ENCODE measurements at regions not wholly inside any gene's neighbourhood (a gene's known extent, or its start where the extent isn't known, plus 50 kb on each side); places are given as distances from the start of the nearest gene placed in this dataset.

GRCh38 chr2:71932037-71932779 lies 215.5 kb downstream of the CYP26B1 start:
- H3K4me3 Mint-ChIP-seq = no peak overlapping the region
- no peaks in the 10 kb centered on the region for H3K4me1 Mint-ChIP-seq
- peak overlapping the region in 1 of 6 donors; percentile 32 for H3K27ac Mint-ChIP-seq

DNA sequence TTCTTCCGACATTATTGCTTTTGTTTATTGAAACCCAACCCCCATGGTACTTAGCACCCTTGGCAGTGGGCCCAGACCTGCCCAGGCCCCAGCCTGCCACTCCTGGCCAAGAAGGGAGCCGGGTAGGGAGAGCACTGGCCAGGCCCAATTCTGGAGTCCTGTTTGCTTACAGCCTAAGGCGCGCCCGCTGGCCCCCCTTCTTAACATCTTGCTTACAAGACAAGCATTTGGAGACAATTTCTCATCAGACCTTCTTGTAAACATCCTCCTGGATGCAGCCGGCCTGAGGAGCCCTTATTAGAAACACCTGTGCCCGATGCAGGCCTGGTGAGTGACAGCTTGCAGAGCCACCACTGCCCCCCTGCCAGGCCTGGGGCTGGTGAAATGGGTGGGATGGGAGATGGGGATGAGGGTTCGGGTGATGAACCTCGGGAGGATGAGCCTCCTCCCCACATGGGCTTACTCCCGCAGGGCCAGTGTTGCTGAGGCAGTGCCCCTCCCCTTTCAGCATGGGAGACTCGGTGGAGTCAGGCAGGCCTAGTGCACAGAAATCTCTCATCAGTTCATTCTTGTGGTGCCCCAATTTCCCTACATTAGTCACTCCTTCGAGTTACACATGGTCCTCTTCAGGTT lies 217.5 kb downstream of the CYP26B1 start:
- Mint-ChIP-seq H3K27ac (no peak overlapping the region), H3K27me3 (peaks cover 0 to 13% (median 0%) of the 10 kb centered on the region in 3 donors), H3K9me3 (peaks cover 0 to 2% (median 0%) of the 10 kb centered on the region in 7 donors), H3K36me3 (no peaks in the 10 kb centered on the region), H3K4me3 (no peak overlapping the region), H3K4me1 (no peaks in the 10 kb centered on the region)
- DNase-seq (no peak), ATAC-seq (ENCODE audit: low read depth in 2 of 2) (no peak)

More at GRCh38 chr2:71932037-71932779, 215.5 kb downstream of the CYP26B1 start:
- no peak for DNase-seq
- Mint-ChIP-seq H3K27me3 (peaks cover 0 to 13% (median 0%) of the 10 kb centered on the region in 3 donors), H3K36me3 (no peaks in the 10 kb centered on the region), H3K9me3 (peaks cover 0 to 2% (median 0%) of the 10 kb centered on the region in 7 donors)
- ATAC-seq (ENCODE audit: low read depth in 2 of 2) = no peak

GRCh38 chr2:71929482-71929772 lies 218.2 kb downstream of the CYP26B1 start:
- Mint-ChIP-seq H3K27me3 (peaks cover 0 to 13% (median 0%) of the 10 kb centered on the region in 3 donors), H3K36me3 (no peaks in the 10 kb centered on the region), H3K27ac (no peak overlapping the region), H3K4me1 (no peaks in the 10 kb centered on the region), H3K9me3 (peaks cover 0 to 2% (median 0%) of the 10 kb centered on the region in 7 donors), H3K4me3 (no peak overlapping the region)
- no peak for ATAC-seq (ENCODE audit: low read depth in 2 of 2)
- DNase-seq = no peak

- H3K4me3 Mint-ChIP-seq = no peak overlapping the region
- no peak overlapping the region for H3K27ac Mint-ChIP-seq
- no peaks in the 10 kb centered on the region for H3K4me1 Mint-ChIP-seq
- no peak for DNase-seq
- H3K27me3 Mint-ChIP-seq = peaks cover 0 to 10% (median 3%) of the 10 kb centered on the region in 3 donors
- H3K36me3 Mint-ChIP-seq = no peaks in the 10 kb centered on the region
- H3K9me3 Mint-ChIP-seq = peaks cover 0 to 3% (median 0%) of the 10 kb centered on the region in 7 donors
- ATAC-seq (ENCODE audit: low read depth in 2 of 2) = no peak
These were observed 218.8 kb downstream of the CYP26B1 start for GRCh38 chr2:71928734-71929481.

DNA sequence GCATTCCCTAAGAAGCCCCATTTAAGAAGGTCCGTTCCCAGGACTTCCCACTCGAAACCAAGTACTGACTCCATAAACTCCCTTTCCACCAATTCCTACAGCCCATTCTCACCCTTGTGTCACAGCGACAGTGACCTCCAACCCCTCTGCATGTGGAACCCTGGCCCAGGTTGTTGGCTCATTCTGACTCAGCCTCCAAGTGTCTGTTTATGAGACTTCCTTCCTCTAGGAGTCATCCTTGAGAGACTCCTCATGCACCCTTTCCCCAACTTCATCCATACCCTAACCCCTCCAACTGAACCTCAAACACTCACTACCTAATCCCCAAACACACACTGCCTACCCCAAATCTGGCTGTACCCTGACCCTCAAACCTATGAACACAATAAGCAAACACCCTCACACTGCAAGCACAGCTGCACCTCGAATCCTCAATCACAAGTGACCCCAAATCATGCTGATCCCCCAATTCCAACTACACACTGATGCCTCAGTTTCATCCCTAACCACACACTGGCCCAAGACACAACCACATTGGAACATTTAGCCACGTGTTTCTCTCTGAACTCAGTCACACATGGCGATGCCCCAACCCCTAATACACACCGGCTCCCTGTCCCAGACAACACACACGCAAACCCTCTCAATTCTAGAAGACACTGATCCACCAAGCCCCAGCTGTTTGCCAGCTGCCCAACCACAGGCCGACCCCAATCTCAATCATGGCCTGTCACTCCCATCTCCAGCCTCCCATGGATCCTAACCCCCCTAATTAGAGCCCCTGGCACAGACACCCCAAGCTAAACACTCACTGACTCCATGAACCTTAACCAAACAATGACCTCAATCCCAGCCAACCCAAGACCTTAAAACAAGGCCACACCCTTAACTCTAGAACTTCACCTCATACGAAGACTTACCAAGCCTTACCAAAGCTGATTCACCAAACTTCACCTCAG lies 219.6 kb downstream of the CYP26B1 start:
- no peaks in the 10 kb centered on the region for H3K36me3 Mint-ChIP-seq
- no peak overlapping the region for H3K27ac Mint-ChIP-seq
- H3K4me1 Mint-ChIP-seq = no peaks in the 10 kb centered on the region
- H3K4me3 Mint-ChIP-seq = no peak overlapping the region
- peaks cover 0 to 2% (median 0%) of the 10 kb centered on the region in 7 donors for H3K9me3 Mint-ChIP-seq
- peaks cover 0 to 5% (median 1%) of the 10 kb centered on the region in 3 donors for H3K27me3 Mint-ChIP-seq
- DNase-seq (no peak), ATAC-seq (ENCODE audit: low read depth in 2 of 2) (no peak)

- DNase-seq = no peak
- no peak for ATAC-seq (ENCODE audit: low read depth in 2 of 2)
- no peak overlapping the region for H3K4me3 Mint-ChIP-seq
- H3K27ac Mint-ChIP-seq = no peak overlapping the region
- H3K36me3 Mint-ChIP-seq = no peaks in the 10 kb centered on the region
- peaks cover 0 to 2% (median 0%) of the 10 kb centered on the region in 7 donors for H3K9me3 Mint-ChIP-seq
- H3K27me3 Mint-ChIP-seq = peaks cover 0 to 5% (median 0%) of the 10 kb centered on the region in 3 donors
- H3K4me1 Mint-ChIP-seq = no peaks in the 10 kb centered on the region
These were observed 220.5 kb downstream of the CYP26B1 start for GRCh38 chr2:71926876-71927756.

- DNase-seq (no peak), ATAC-seq (ENCODE audit: low read depth in 2 of 2) (no peak)
- Mint-ChIP-seq H3K27me3 (peaks cover 0 to 5% (median 0%) of the 10 kb centered on the region in 3 donors), H3K4me1 (no peaks in the 10 kb centered on the region), H3K36me3 (no peaks in the 10 kb centered on the region), H3K4me3 (no peak overlapping the region), H3K9me3 (peaks cover 0 to 2% (median 0%) of the 10 kb centered on the region in 7 donors), H3K27ac (no peak overlapping the region)
These were observed 221.6 kb downstream of the CYP26B1 start for GRCh38 chr2:71926089-71926447.

- H3K9me3 Mint-ChIP-seq = peaks cover 0 to 5% (median under 1%) of the 10 kb centered on the region in 7 donors
- no peak overlapping the region for H3K4me3 Mint-ChIP-seq
- H3K27me3 Mint-ChIP-seq = peaks cover 0 to 5% (median 0%) of the 10 kb centered on the region in 3 donors
- no peaks in the 10 kb centered on the region for H3K4me1 Mint-ChIP-seq
- DNase-seq = no peak
- H3K27ac Mint-ChIP-seq = no peak overlapping the region
- H3K36me3 Mint-ChIP-seq = no peaks in the 10 kb centered on the region
- no peak for ATAC-seq (ENCODE audit: low read depth in 2 of 2)
These were observed 222.2 kb downstream of the CYP26B1 start for GRCh38 chr2:71925268-71926088.

GRCh38 chr2:71923887-71924533 lies 223.7 kb downstream of the CYP26B1 start:
- peaks cover 0 to 5% (median 2%) of the 10 kb centered on the region in 7 donors for H3K9me3 Mint-ChIP-seq
- H3K27me3 Mint-ChIP-seq = peaks cover 0 to 5% (median 0%) of the 10 kb centered on the region in 3 donors
- ATAC-seq (ENCODE audit: low read depth in 2 of 2) (peak in 1 of 2 donors; percentile 34), DNase-seq (peak; percentile 34)
- no peaks in the 10 kb centered on the region for H3K36me3 Mint-ChIP-seq
- no peaks in the 10 kb centered on the region for H3K4me1 Mint-ChIP-seq
- H3K4me3 Mint-ChIP-seq = no peak overlapping the region
- H3K27ac Mint-ChIP-seq = peak overlapping the region in 1 of 6 donors; percentile 62

DNA sequence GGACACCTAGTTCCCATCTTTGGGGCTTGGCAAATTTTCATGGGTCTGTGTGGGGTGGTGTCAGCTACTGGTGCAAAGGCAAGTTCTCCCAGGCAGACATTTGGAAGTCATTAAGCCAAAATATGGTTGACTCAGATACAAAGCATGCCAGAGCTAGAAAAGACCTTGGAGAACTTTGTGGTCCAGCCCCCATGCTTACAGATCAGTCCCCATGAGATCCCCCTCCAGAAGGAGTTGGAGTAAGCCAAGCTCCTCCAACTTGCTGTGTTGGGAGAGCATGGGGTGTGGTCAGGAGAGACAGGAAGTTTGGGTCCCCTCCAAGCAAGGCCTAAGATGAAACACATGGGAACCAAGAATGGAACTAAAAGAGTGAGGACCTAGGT lies 224.5 kb downstream of the CYP26B1 start:
- Mint-ChIP-seq H3K9me3 (peaks cover 0 to 12% (median 7%) of the 10 kb centered on the region in 7 donors), H3K4me3 (no peak overlapping the region), H3K4me1 (no peaks in the 10 kb centered on the region), H3K36me3 (peaks cover 0 to 6% of the 10 kb centered on the region in 2 donors), H3K27ac (no peak overlapping the region), H3K27me3 (peaks cover 5 to 9% (median 6%) of the 10 kb centered on the region in 3 donors)
- DNase-seq (no peak), ATAC-seq (ENCODE audit: low read depth in 2 of 2) (no peak)

DNA sequence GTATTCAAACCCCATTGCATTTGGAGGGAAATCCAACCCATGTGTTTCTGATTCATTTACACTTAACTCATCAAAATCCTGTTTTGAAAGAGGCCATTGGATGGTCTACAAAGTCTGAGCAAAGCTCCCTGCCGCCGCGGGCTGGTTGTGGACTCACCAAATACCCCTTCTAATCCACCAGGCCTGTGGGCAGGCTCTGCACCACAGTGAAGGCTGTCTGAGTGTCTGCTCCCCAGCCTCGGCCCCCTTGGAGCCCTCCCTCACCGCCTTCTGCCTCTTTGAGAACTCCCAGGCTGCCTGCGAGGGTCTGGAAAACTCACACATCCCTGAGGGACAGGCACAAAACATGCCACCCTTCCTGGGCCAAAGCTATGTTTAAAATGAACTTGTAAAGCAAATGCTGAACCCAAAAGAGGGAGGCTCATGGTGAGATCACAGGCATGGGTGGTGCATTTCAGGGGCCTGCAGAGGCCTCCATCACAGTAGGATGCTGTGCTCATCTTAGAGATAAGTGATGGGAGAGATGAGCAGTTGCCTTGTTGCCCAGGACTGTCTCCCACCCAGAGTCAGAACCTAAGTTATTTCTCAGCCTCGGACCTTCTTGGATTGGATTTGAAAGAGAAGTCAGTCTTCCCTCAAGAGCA lies 225.0 kb downstream of the CYP26B1 start:
- DNase-seq (no peak), ATAC-seq (ENCODE audit: low read depth in 2 of 2) (no peak)
- no peaks in the 10 kb centered on the region for H3K4me1 Mint-ChIP-seq
- peak overlapping the region in 1 of 6 donors; percentile 36 for H3K27ac Mint-ChIP-seq
- H3K27me3 Mint-ChIP-seq = peaks cover 6 to 10% (median 9%) of the 10 kb centered on the region in 3 donors
- peaks cover 0 to 7% of the 10 kb centered on the region in 2 donors for H3K36me3 Mint-ChIP-seq
- H3K9me3 Mint-ChIP-seq = peaks cover under 1 to 17% (median 8%) of the 10 kb centered on the region in 7 donors
- H3K4me3 Mint-ChIP-seq = no peak overlapping the region

Measured in naive B cell (primary cell).